Nephron (organoid): ENCODE measurements at regions not wholly inside any gene's neighbourhood (a gene's known extent, or its start where the extent isn't known, plus 50 kb on each side); places are given as distances from the start of the nearest gene placed in this dataset.

ENCODE experiments used
- H3K27ac Mint-ChIP-seq, 3 experiments: 2 replicates each; pipeline ENCODE4 v1.8.0; 2020; ENCODE audit warnings: mixed read lengths in 3 of 3, mild to moderate bottlenecking in 2 of 3, moderate library complexity in 1 of 3
- H3K27me3 Mint-ChIP-seq: 2 replicates; pipeline ENCODE4 v1.8.0; 2021; ENCODE audit warnings: low read depth, mild to moderate bottlenecking, moderate library complexity, mixed read lengths
- H3K36me3 Mint-ChIP-seq: 2 replicates; pipeline ENCODE4 v1.8.0; 2020; ENCODE audit warnings: low read depth, mixed read lengths
- H3K4me1 Mint-ChIP-seq: 2 replicates; pipeline ENCODE4 v1.8.0; 2020; ENCODE audit warnings: mixed read lengths
- H3K4me3 Mint-ChIP-seq, 3 experiments: 2 replicates each; pipeline ENCODE4 v1.8.0; 2020; ENCODE audit warnings: mild to moderate bottlenecking in 3 of 3, mixed read lengths in 3 of 3, moderate library complexity in 2 of 3
- H3K9me3 Mint-ChIP-seq: 2 replicates; pipeline ENCODE4 v1.8.0; 2020; ENCODE audit warnings: mixed read lengths
- TF ChIP-seq, protein P1 (sequence below), 3 experiments: fragments of 200-600 bp; sonication (generic); IDR thresholded peaks; one replicate each; pipeline ENCODE4 v1.5.0; 2021; ENCODE audit warnings: antibody characterized with exemption in 3 of 3; ENCODE audit not compliant: unreplicated experiment in 3 of 3

DNA sequence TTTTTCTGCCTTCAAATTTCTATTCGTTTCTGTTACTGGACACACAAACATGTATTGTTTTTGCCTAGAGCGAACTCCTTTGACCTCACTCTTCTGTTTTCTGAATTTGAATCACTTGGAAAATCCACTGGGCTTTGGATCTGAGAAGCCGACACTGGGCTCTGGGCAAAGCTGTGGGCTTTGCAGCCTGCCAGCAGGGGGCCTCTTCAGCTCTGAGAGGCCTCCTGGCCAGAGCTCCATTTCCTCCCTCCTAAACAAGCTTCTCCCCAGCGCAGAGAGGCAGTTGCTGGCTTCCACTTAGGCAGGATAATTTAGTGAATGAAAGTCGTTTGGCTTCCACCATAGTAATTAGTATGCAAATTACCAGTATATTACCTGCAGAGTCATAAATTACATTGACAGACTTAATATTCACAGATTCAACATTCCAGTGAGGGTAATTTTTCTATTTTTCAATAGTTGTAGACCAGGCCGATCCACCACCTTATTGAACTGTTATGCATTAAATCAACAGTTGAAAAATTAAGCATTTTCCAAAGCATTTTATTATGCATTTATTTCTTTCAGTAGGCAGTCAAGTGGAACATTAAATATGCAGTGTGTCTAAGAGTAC lies 104.0 kb upstream of the ZNF366 start:
- Mint-ChIP-seq H3K9me3 (peaks cover under 1% of the 10 kb centered on the region), H3K4me3 (no peak overlapping the region), H3K27ac (peak overlapping the region in 2 of 3 experiments; percentile 21 to 57), H3K36me3 (no peaks in the 10 kb centered on the region), H3K4me1 (peaks cover 38% of the 10 kb centered on the region), H3K27me3 (no peaks in the 10 kb centered on the region)
- TF ChIP-seq, protein P1, sequence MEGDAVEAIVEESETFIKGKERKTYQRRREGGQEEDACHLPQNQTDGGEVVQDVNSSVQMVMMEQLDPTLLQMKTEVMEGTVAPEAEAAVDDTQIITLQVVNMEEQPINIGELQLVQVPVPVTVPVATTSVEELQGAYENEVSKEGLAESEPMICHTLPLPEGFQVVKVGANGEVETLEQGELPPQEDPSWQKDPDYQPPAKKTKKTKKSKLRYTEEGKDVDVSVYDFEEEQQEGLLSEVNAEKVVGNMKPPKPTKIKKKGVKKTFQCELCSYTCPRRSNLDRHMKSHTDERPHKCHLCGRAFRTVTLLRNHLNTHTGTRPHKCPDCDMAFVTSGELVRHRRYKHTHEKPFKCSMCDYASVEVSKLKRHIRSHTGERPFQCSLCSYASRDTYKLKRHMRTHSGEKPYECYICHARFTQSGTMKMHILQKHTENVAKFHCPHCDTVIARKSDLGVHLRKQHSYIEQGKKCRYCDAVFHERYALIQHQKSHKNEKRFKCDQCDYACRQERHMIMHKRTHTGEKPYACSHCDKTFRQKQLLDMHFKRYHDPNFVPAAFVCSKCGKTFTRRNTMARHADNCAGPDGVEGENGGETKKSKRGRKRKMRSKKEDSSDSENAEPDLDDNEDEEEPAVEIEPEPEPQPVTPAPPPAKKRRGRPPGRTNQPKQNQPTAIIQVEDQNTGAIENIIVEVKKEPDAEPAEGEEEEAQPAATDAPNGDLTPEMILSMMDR (IDR thresholded peaks at IDR 0.05; ENCODE audit: unreplicated experiment in 3 of 3) = peak; percentile 83 to 89 (median 88)

DNA sequence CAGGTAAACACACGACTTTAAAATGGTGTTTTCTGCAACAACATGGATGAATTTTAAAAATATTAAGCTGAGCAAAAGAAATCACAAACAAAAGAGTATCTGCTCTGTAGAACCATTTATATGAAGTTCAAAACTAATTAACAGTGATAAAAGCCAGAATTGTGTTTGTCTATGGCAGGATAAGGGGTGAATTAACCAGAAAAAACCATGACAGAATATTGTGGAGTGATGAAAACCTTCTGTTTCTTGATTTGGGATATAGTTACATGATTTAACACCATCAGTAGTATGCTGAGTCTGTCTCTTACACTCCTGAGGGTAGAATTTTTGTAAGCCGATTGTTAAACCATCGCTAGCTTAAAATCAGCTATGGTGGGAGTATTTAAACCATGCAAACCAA lies 101.7 kb upstream of the ZNF366 start:
- Mint-ChIP-seq H3K4me3 (no peak overlapping the region), H3K36me3 (no peaks in the 10 kb centered on the region), H3K27me3 (no peaks in the 10 kb centered on the region), H3K9me3 (no peaks in the 10 kb centered on the region), H3K27ac (peak overlapping the region; percentile 40 to 71 (median 44)), H3K4me1 (peaks cover 41% of the 10 kb centered on the region)
- TF ChIP-seq, protein P1 (IDR thresholded peaks at IDR 0.05; ENCODE audit: unreplicated experiment in 3 of 3) = no peak

DNA sequence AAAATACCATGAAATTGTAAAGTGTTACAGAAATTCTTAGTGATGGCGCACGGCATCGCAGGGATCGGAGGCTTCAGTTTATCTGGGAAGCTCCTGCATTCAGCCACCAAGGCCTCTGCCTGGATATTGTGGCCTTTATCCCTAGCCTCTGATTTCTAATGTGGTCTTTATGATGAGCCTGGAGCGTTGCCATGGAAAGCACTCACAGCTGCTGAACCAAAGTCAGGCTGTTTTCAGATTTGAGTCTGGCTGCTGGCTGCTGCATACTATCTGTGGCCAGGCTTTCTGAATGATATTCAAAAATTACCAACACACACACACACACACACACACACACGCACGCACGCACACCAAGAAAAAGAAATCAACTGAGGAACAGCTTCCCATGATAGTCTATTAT lies 101.1 kb upstream of the ZNF366 start:
- Mint-ChIP-seq H3K27ac (peak overlapping the region; percentile 44 to 84 (median 71)), H3K27me3 (no peaks in the 10 kb centered on the region), H3K4me3 (no peak overlapping the region), H3K4me1 (peaks cover 41% of the 10 kb centered on the region), H3K9me3 (no peaks in the 10 kb centered on the region), H3K36me3 (no peaks in the 10 kb centered on the region)
- TF ChIP-seq, protein P1 (IDR thresholded peaks at IDR 0.05; ENCODE audit: unreplicated experiment in 3 of 3) = no peak

DNA sequence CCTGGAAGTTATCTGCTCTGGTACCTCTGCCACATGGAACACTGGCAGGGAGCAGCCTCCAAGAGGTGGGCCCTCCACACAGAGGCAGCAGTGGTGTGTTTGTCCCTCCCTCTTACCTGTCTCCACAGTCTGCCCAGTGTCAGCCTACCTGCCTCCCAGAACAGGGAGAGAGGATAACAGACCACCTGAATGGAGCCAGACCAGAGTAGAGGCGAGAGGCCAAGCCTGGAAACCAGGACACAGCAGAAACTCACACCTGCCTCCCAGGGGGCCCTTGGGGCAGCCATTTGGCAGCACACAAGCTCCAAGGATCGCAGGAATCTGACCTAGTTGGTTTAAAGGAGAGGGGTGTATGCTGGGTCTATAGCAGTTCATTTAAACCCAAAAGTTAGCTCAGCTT lies 100.2 kb upstream of the ZNF366 start:
- no peaks in the 10 kb centered on the region for H3K36me3 Mint-ChIP-seq
- no peak overlapping the region for H3K4me3 Mint-ChIP-seq
- H3K27me3 Mint-ChIP-seq = no peaks in the 10 kb centered on the region
- H3K9me3 Mint-ChIP-seq = no peaks in the 10 kb centered on the region
- H3K4me1 Mint-ChIP-seq = peaks cover 37% of the 10 kb centered on the region
- H3K27ac Mint-ChIP-seq = no peak overlapping the region
- TF ChIP-seq, protein P1 (IDR thresholded peaks at IDR 0.05; ENCODE audit: unreplicated experiment in 3 of 3) = no peak

DNA sequence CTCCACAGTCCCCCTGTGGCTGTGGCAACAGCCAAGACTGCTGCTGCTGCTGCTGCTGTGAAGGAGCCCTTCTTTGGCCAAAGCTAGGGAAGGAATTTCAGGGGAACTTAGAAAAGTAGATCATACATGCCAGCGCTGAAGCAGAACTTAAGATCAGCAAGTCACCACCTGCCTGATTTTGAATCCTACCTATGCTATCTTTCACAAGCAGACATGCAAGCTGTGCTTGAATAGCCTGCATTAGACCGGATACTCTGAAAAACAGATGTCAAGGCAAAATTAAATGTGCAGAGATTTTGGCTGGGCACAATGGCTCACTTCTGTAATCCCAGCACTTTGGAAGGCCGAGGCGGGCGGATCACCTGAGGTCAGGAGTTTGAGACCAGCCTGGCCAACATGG lies 99.3 kb upstream of the ZNF366 start:
- Mint-ChIP-seq H3K27ac (peak overlapping the region in 1 of 3 experiments; percentile 6), H3K27me3 (no peaks in the 10 kb centered on the region), H3K4me3 (no peak overlapping the region), H3K36me3 (no peaks in the 10 kb centered on the region), H3K4me1 (peaks cover 34% of the 10 kb centered on the region), H3K9me3 (no peaks in the 10 kb centered on the region)
- TF ChIP-seq, protein P1 (IDR thresholded peaks at IDR 0.05; ENCODE audit: unreplicated experiment in 3 of 3) = no peak

DNA sequence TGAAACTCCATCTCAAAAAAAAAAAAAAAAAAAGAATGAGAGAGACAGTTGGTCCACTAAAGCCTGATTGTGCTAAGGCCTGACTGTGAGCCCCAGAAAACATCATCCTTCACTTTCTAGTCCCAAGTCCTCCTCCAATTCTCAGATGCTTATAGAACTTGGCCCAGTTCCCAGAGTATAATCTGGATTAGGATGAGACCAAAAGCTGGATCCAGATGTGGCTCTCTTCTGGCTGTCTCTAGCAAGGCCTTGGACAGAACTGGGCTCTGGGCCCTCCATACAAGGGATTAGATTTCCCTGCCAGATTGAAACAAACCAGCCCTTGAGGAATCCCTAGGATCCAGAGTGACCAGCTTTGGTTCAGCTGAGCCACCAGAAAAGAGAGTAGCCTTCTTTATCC lies 98.4 kb upstream of the ZNF366 start:
- H3K27ac Mint-ChIP-seq = no peak overlapping the region
- no peaks in the 10 kb centered on the region for H3K27me3 Mint-ChIP-seq
- H3K4me3 Mint-ChIP-seq = no peak overlapping the region
- H3K9me3 Mint-ChIP-seq = no peaks in the 10 kb centered on the region
- H3K4me1 Mint-ChIP-seq = peaks cover 25% of the 10 kb centered on the region
- H3K36me3 Mint-ChIP-seq = no peaks in the 10 kb centered on the region
- TF ChIP-seq, protein P1 (IDR thresholded peaks at IDR 0.05; ENCODE audit: unreplicated experiment in 3 of 3) = no peak
